Keratinocyte (primary cell): ENCODE measurements at regions not wholly inside any gene's neighbourhood (a gene's known extent, or its start where the extent isn't known, plus 50 kb on each side); places are given as distances from the start of the nearest gene placed in this dataset.

ENCODE experiments used
- DNase-seq: peaks from one replicate; pipeline ENCODE4 v3.0.0-alpha.2; 2011; ENCODE audit warnings: low read depth, missing footprints, low spot score
- FAIRE-seq: peaks from 2 replicates; lab custom pipeline; 2011; peaks lifted over from hg19 to GRCh38; lab: Jason Lieb, UNC
- H2AFZ ChIP-seq: 2 replicates; pipeline ENCODE4 v1.6.0; 2012; ENCODE audit warnings: low read length, control low read depth, inconsistent platforms; ENCODE audit not compliant: control insufficient read depth
- H3K27ac ChIP-seq: 2 replicates; pipeline ENCODE4 v1.5.1; 2011; ENCODE audit warnings: low read length; ENCODE audit not compliant: control insufficient read depth, insufficient read depth
- H3K27me3 ChIP-seq: 3 replicates; pipeline ENCODE4 v1.6.0; 2011; ENCODE audit warnings: low read length; ENCODE audit not compliant: control insufficient read depth, insufficient read depth; ENCODE audit errors: extremely low read depth
- H3K36me3 ChIP-seq, 2 experiments: 2 replicates in 1 of 2; 3 replicates in 1 of 2; pipeline ENCODE4 v1.5.1; 2011; ENCODE audit warnings: low read length in 2 of 2, mild to moderate bottlenecking in 1 of 2; ENCODE audit not compliant: control insufficient read depth in 2 of 2, insufficient read depth in 2 of 2; ENCODE audit errors: extremely low read depth in 1 of 2
- H3K4me1 ChIP-seq: 3 replicates; pipeline ENCODE4 v1.5.1; 2011; ENCODE audit warnings: low read length; ENCODE audit not compliant: control insufficient read depth, insufficient read depth; ENCODE audit errors: extremely low read depth
- H3K4me2 ChIP-seq: 3 replicates; pipeline ENCODE4 v1.6.0; 2011; ENCODE audit warnings: low read depth, low read length; ENCODE audit not compliant: control insufficient read depth, insufficient read depth; ENCODE audit errors: extremely low read depth
- H3K4me3 ChIP-seq, 3 experiments: fragments of 200-600 bp in 1 of 3; sonication (generic) in 1 of 3; 2 replicates in 2 of 3; 3 replicates in 1 of 3; pipeline ENCODE4 v1.5.1; 2011 to 2016; ENCODE audit warnings: low read length in 3 of 3, mild to moderate bottlenecking in 3 of 3, control low read depth in 2 of 3, inconsistent platforms in 1 of 3, low read depth in 1 of 3, mixed read lengths in 1 of 3, mixed run types in 1 of 3, moderate library complexity in 1 of 3; ENCODE audit not compliant: control insufficient read depth in 2 of 3, insufficient read depth in 2 of 3; ENCODE audit errors: extremely low read depth in 1 of 3
- H3K79me2 ChIP-seq: 2 replicates; pipeline ENCODE4 v1.6.0; 2012; ENCODE audit warnings: low read length; ENCODE audit not compliant: control insufficient read depth, insufficient read depth
- H3K9ac ChIP-seq: 3 replicates; pipeline ENCODE4 v1.6.0; 2011; ENCODE audit warnings: low read length; ENCODE audit not compliant: control insufficient read depth, insufficient read depth; ENCODE audit errors: extremely low read depth
- H3K9me1 ChIP-seq: 3 replicates; pipeline ENCODE4 v1.6.0; 2011; ENCODE audit warnings: low read length; ENCODE audit not compliant: control insufficient read depth, insufficient read depth; ENCODE audit errors: extremely low read depth
- H3K9me3 ChIP-seq: 2 replicates; pipeline ENCODE4 v1.5.1; 2012; ENCODE audit warnings: low read depth, low read length; ENCODE audit not compliant: control insufficient read depth
- H4K20me1 ChIP-seq: 3 replicates; pipeline ENCODE4 v1.6.0; 2011; ENCODE audit warnings: low read length; ENCODE audit not compliant: control insufficient read depth, insufficient read depth; ENCODE audit errors: extremely low read depth
- EZH2 ChIP-seq: IDR thresholded peaks from one replicate; pipeline ENCODE4 v1.6.1; 2012; ENCODE audit warnings: inconsistent platforms, mild to moderate bottlenecking, low read length, moderate library complexity
- dilution Hi-C: fragments of 300-500 bp; cut with MboI; formaldehyde crosslinking; loops from one replicate; pipeline ENCODE4 v1.7.0; 2020; ENCODE audit warnings: low sequenced_read_pairs; ENCODE audit not compliant: extremely low pct_ligation_motif_present
- TF ChIP-seq, protein P1 (sequence below), 3 experiments: IDR thresholded peaks in 1 of 3; conservative IDR thresholded peaks in 1 of 3; optimal IDR thresholded peaks in 1 of 3; 2 replicates in 2 of 3; 3 replicates in 1 of 3; pipeline versions ENCODE3 to v1.5.1; 2011; ENCODE audit warnings: low read length in 3 of 3, mild to moderate bottlenecking in 3 of 3, moderate library complexity in 2 of 3, control low read depth in 1 of 3, inconsistent platforms in 1 of 3; ENCODE audit not compliant: insufficient read depth in 2 of 3; ENCODE audit errors: extremely low read depth in 1 of 3

DNA sequence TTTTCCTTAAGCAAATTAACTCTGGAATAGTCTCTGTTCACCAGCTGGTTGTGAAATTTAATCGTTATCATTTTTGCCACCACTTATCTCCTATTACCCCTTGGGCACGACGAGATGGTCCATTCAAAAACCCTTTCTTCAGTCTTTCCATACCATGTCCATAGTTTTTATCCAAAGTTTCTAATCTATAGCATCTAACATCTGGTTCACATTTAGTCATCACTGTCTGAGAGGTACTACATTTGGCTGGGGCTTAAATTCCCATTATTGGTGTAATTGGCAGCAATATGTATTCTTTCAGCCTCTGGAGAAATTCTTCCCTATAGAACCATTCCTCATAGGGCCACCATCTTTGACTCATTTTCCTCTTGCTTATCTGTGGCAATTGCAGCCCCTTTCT is 163.5 kb downstream of the CCER1 start:
- Histone ChIP-seq H3K4me1 (no peaks in the 10 kb centered on the region), H3K9me3 (no peaks in the 10 kb centered on the region), H3K9ac (no peak overlapping the region), H3K36me3 (no peaks in the 10 kb centered on the region), H4K20me1 (no peaks in the 10 kb centered on the region), H3K27ac (no peak overlapping the region), H3K79me2 (no peaks in the 10 kb centered on the region), H3K4me2 (no peak overlapping the region), H3K27me3 (no peaks in the 10 kb centered on the region), H3K9me1 (no peaks in the 10 kb centered on the region), H3K4me3 (no peak overlapping the region), H2AFZ (no peak overlapping the region)
- dilution Hi-C loops: no loop called here
- TF ChIP-seq, protein P1, sequence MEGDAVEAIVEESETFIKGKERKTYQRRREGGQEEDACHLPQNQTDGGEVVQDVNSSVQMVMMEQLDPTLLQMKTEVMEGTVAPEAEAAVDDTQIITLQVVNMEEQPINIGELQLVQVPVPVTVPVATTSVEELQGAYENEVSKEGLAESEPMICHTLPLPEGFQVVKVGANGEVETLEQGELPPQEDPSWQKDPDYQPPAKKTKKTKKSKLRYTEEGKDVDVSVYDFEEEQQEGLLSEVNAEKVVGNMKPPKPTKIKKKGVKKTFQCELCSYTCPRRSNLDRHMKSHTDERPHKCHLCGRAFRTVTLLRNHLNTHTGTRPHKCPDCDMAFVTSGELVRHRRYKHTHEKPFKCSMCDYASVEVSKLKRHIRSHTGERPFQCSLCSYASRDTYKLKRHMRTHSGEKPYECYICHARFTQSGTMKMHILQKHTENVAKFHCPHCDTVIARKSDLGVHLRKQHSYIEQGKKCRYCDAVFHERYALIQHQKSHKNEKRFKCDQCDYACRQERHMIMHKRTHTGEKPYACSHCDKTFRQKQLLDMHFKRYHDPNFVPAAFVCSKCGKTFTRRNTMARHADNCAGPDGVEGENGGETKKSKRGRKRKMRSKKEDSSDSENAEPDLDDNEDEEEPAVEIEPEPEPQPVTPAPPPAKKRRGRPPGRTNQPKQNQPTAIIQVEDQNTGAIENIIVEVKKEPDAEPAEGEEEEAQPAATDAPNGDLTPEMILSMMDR (optimal IDR thresholded peaks at IDR 0.05 in 1 of 3, IDR thresholded peaks at IDR 0.05 in 1 of 3, conservative IDR thresholded peaks at IDR 0.05 in 1 of 3; ENCODE audit: extremely low read depth in 1 of 3, insufficient read depth in 2 of 3, low read length in 3 of 3): no peak
- TF ChIP-seq EZH2: no peak
- no peak for FAIRE-seq
- no peak for DNase-seq

- no peak for TF ChIP-seq EZH2
- TF ChIP-seq, protein P1 (optimal IDR thresholded peaks at IDR 0.05 in 1 of 3, IDR thresholded peaks at IDR 0.05 in 1 of 3, conservative IDR thresholded peaks at IDR 0.05 in 1 of 3; ENCODE audit: extremely low read depth in 1 of 3, insufficient read depth in 2 of 3, low read length in 3 of 3): no peak
- H3K27me3 ChIP-seq: no peaks in the 10 kb centered on the region
- no peak for DNase-seq
- no peaks in the 10 kb centered on the region for H4K20me1 ChIP-seq
- no peak overlapping the region for H3K27ac ChIP-seq
- no peak overlapping the region for H3K4me3 ChIP-seq
- no peak for FAIRE-seq
- no peak overlapping the region for H3K4me2 ChIP-seq
- H3K79me2 ChIP-seq: no peaks in the 10 kb centered on the region
- H2AFZ ChIP-seq: no peak overlapping the region
- H3K9me3 ChIP-seq: no peaks in the 10 kb centered on the region
- no peaks in the 10 kb centered on the region for H3K4me1 ChIP-seq
- no peaks in the 10 kb centered on the region for H3K9me1 ChIP-seq
- H3K9ac ChIP-seq: no peak overlapping the region
- H3K36me3 ChIP-seq: no peaks in the 10 kb centered on the region
- dilution Hi-C loops: no loop called here
Observed at GRCh38 chr12:90790747-90791146, 164.2 kb downstream of the CCER1 start.
